Kidney capillary endothelial cell (primary cell): ENCODE measurements at regions not wholly inside any gene's neighbourhood (a gene's known extent, or its start where the extent isn't known, plus 50 kb on each side); places are given as distances from the start of the nearest gene placed in this dataset.
"Not testable (repeated sequence)": the region's sequence is repeated elsewhere in the genome, so short reads cannot be mapped to it uniquely, and the experiment has no call there.

Source experiments
- DNase-seq: peaks from one replicate; pipeline ENCODE4 v3.0.0-alpha.2; 2018; ENCODE audit warnings: low spot score

DNA sequence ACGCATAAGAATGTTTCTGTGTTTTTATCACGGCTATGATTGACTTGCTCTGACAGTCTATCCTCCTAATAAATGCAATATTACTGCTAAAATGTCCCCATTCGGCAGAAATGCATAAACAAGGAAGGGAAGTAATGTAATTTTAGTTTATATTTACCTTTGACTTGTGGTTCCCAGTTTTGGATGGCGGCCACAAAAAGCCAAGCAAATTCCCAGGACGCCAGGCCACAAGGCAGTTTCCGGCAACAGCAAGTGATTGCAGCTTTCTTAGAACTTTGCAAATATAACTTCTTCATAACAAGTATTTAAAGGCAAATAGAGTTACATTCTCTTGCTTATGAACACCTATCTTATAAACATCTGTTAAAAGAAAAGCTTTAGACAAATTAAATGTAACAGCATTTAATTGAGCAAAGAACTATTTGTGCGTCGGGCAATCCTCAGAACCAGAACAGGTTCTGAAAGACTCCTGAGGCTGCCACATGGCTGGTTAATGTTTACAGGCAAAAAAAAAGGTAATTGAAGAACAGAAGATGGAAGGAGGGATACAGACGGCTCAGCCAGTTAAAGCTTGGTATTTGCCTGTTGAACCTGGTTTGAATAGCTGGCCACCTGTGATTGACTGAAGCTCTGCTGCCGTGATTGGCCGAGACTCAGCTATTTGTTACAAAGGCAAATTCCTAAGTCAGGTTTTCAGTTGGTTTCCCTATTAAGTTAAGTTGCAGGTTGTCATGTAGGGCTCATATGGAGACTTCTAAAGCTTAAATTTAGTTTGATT is 80.8 kb downstream of the C21orf91 start:
- DNase-seq: no peak

DNA sequence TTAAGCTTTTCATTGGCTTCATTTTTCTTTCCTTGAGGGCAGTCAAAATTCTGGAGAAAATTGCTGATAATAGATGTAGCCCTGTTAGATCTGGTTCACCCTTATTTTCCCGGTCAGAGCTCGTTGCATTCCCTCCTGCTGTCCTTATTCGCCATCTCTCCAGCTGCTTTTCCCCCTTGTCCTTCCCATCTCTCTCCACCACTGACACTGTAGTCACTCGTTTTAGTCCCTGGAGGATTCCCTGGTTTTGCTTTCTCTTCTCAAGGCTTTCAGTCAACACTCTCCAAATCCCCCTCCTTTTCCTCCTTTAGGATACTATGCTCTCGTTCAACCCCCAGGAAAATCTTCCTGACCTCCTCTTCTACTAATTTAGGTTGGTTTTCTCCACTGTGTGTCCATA is 83.1 kb downstream of the C21orf91 start:
- no peak for DNase-seq

DNA sequence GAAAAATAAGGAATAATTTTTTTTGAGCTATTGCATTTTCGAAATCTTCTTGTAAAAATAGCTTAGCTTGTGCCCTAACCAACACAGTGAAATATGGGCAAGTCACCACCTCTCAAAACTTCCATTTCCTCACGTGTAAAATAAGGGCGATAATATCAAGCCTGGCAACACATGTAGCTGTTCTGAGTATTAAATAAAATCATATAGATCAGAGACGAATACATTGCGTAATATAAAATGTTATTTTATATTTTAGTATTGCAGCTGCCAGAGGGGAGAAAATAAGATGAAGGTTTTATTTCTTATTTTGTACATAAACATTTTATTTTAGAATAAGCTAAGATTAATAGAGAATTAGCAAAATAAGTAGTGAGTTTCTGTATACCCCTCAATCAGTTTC is 85.9 kb downstream of the C21orf91 start:
- no peak for DNase-seq

DNA sequence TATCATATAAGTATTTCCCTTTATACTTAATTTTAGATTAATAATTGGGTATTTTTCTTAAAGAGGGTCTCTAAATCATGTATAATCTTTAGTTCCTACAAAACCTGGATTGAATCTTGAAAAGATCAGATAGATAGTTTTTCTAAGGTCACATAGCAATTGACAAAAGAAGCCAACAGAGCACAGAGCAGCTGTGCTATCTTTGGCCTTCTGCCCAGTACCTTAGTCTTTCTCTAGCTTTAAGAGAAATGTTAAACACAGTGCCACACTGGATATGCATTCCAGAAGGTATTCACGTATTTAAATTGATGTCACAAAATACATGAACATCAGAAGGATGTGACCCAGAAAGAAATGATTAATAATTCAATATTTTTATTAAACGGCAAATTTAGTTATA is 86.8 kb downstream of the C21orf91 start:
- no peak for DNase-seq

DNA sequence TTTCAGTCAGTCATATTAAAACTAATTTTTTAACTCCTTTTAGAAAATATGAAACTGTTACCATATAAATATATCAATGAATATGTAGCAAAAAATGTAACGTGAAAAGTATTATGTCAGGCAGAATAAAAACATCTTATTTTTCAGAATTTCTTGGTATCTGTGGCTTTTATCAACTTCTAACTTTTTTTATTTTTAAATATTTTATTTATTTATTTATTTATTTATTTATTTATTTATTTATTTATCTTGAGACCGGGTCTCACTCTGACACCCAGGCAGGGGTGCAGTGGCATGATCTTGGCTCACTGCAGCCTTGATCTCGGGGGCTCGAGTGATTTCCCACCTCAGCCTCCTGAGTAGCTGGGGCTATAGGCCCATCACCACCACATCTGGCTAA is 87.6 kb downstream of the C21orf91 start:
- no peak for DNase-seq

DNA sequence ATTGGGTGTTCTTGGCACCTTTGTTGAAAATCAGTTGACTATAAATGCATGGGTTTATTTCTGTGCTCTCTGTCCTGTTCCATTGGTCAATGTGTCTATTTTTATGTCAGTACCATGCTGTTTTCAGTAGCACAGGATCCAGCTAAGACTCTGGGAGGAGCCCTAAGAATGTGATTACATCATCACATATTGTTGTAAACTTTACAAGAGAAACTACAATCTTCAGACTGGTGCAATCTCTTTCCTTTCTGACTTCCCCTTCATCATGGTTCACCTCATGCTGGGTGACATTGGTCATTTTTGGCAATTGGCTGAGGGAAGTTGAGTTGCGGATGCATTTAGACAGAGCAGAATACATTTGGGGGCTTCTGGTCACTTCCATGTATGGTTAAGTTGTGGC is 88.4 kb downstream of the C21orf91 start:
- DNase-seq: no peak

DNA sequence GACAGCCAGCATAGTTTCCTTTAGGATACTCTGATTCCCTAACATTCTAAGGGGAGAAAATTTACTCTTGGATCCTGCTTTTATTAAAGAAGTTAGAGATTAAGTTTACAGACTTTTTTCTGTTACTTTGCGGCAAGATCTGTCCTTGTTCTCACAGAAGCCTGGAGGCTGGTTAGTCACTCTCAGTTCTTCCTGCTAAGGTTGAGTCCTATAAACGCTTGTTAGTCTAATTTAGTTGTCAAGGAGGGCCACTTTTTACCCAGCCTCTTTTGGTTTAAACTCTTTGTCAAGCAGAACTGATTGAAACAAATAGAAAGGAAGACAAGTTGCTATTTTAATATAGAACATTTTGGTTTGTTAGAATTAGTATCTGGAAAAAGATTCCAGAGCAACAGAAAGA is 89.7 kb downstream of the C21orf91 start:
- no peak for DNase-seq

DNA sequence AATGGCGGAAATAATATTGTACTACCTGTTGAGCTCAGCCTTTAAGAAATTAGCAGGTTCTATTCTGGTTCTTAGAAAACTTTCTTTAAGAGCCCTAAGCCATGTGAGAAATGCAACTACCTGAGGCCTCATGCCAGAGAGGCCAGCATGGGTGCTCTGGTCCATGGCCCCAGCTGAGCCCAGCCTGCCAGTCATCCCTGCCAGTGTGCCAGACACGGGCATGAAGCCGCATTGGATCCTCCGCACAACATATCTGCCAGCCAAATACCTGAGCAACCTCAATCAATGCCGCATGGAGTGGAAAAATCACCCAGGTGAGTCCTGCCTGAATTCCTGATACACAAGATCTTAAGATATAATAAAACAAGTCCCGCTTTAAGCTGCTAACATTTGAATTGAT is 91.8 kb downstream of the C21orf91 start:
- DNase-seq: no peak

DNA sequence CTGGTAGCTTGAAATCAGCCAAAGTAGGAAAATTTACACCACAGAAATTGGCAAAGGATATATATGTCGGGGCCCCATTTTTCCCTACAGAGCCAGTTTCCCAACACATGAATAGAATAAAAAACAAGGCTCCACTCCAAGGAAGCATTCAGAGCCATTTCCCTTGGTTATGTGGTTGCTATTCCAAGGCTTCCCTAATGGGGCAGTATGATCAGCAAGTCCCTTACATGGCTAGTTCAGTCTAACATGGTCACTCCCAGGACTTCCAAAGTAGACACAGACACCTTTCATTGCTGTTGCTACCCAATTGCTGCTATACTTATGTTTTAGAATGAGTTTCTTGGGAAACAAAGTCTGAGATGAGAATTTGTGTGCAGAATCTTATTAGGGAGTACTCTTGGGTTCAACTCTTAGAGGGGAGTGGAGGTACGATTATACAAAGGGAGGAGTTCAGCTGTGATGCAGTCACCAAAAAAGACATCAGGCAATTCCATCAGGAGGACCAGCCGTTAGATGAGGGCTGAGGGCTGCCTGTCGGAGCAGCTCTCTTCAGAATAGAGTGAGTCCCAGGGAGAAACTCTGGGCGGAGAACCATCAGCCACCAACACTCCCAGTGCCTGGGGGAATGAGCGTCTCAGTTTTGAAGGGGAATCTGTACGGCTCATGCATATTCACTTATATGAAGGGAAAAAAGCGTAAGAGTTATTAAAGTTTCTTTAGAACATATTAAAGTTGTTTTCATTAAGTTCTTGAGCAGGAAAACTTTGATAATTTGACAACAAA is 92.9 kb downstream of the C21orf91 start:
- no peak for DNase-seq

DNA sequence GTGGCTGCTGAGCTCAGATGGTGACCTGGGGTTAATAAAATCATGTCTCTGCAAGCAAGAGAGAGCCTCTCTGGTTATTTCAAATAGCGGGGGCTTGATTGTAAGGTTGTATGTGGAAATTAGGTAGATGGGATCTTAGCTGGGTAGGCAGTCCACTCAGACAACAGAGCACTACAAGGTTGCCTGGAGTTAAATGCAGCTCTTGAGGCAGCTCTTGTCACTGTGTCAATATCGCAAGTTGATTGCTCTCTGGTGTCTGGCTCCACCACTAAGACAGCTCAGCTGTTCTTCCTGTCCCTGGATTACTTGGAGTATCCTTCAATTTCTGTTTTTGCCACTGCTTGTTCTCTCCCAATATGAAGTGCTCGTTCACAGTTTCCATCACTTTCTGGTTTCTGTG is 93.8 kb downstream of the C21orf91 start:
- no peak for DNase-seq

DNA sequence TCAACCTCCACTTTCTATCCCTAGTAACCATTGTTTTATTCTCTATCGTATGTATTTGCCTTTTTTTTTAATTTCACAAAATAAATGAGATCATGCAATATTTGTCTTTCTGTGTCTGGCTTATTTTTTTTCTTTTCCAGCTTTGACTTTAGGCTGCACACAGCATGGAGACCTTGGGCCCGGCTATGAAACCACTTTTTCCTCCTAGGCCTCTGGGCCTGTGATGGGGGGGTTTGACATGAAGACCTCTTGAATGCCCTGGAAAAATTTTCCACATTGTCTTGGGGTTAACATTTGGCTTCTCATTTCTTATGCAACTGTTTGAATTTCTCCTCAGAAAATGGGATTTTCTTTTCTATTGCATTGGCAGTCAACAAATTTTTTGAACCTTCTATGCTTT is 100.2 kb upstream of the BTG3 start:
- no peak for DNase-seq

DNA sequence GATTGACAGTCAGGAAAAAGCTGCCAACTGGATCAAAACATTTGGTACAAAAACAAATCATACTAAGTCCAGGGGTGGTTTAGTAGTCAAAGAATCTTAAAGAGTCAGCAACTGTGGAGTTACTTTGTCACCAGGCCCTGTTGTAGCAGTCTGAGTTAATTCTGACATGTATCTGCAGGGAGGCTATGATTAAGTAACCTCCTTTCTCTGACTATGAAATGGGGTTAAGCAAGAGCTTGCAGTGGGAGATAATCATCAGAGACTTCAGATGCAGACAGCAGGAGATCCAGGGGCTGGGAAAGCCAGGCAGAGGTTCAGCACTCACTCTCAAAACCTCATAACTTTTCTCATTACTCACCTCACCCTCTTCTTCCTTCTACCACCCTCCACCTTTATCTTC is 99.2 kb upstream of the BTG3 start:
- DNase-seq: no peak

DNA sequence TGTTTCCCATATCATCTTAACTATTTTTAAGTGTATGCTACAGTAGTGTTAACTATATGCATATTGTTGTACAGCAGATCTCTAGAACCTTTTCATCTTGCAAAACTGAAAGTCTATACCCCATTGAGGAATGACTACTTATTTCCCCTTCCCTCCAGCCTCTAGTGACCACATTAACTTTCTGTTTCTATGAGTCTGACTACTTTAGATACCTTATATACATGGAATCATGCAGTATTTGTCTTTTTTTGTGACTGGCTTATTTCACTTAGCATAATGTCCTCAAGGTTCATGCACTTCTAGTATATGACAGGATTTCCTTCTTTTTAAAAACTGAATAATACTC is 96.5 kb upstream of the BTG3 start:
- DNase-seq: no peak

DNA sequence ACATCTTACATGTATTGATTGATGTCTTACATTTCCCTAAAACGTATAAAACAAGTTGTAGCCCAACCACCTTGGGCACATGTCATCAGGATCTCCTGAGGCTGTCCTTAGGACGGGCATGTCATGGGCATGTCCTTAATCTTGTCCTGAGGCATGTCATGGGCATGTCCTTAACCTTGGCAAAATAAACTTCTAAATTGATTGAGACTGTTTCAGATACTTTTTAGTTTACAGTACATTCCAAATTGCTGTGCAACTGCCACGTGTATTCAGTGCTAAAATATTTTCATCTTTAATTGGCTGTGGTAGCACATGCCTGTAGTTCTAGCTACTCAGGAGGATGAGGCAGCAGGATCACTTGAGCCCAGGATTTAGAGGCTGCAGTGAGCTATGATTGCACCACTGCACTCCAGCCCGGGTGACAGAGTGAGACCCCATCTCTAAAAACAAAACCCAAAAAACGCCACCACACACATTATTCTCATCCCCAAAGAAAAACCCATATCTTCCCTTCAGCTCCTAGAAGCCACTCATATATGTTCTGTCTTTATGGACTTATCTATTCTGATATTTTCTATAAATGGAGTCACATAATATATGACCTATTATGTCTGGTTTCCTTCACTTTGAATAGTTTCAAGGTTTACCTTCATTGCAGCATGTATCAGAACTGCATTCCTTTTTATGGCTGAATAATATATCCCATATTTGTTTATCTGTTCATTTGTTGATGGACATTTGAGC is 96.0 kb upstream of the BTG3 start:
- DNase-seq: no peak

DNA sequence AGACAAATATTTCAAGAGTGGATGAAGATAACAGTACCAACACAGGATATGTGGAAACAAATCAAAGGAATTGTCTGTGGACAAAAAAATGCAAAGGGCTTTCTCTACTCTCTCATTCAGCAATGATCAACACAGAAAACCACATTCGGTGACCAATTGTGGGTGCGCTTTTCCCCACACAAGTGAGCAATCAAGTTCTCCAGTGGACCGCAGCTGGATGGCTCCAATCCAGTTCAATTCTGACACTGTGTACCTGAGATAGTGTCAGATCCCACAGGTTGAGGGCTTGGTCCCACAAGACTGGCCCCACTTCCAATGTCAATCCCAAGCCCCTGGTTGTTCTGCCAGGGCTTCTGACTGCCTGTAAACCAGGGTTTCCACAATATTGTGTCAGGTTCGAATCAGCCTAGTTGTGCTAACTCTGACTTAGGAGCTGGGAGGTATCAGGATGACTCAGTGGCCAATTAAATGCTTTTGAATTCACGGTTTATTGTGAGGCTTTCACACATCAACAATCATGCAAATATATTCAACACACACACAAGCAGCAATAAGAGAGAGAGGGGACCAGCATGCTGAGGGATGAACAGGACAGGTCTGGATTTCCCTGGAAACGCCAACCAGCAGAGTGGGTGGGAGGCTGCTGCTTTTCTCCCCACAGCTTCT is 87.0 kb upstream of the BTG3 start:
- DNase-seq: no peak

DNA sequence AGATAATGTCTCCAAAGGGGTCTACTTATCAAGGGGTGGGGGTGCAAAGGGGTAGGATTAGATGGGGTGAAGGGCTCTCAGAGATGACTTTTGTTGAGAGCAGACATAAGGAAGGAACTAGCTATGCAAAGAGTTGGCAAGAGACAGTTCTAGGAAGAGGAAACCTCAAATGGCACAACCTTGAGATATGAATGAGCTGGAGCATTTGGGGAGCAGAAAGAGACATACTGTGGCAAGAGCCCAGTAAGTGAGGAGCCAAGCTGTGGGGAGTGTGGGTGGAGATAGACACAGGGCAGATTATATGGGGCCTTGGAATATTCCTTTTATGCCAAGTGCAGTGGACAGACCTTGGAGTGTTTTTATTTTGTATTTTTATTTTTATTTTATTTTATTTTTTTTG is 84.8 kb upstream of the BTG3 start:
- DNase-seq: no peak

DNA sequence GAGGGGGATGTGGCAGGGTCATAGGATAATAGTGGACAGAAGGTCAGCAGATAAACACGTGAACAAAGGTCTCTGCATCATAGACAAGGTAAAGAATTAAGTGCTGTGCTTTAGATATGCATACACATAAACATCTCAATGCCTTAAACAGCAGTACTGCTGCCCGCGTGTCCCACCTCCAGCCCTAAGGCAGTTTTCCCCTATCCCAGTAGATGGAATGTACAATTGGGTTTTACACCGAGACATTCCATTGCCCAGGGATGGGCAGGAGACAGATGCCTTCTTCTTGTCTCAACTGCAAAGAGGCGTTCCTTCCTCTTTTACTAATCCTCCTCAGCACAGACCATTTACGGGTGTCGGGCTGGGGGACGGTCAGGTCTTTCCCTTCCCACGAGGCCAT is 81.7 kb upstream of the BTG3 start:
- DNase-seq: not testable (repeated sequence)

DNA sequence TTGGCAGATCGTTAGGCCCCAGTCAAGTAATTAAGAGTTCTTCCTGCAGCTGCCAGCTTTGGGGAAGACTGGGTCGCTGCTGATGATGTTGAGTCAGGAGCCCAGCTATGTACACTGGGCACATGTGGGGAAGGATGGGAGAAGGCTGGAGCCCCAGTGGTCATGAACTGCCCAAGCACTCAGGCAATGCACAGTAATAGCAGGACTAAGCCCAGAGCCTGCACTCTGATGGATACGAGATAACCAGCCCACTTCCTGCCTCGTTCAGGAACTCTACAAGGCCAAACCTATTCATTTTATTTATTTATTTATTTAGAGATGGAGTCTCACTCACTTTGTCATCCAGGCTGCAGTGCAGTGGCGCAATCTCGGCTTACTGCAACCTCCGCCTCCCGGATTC is 81.1 kb upstream of the BTG3 start:
- no peak for DNase-seq

DNA sequence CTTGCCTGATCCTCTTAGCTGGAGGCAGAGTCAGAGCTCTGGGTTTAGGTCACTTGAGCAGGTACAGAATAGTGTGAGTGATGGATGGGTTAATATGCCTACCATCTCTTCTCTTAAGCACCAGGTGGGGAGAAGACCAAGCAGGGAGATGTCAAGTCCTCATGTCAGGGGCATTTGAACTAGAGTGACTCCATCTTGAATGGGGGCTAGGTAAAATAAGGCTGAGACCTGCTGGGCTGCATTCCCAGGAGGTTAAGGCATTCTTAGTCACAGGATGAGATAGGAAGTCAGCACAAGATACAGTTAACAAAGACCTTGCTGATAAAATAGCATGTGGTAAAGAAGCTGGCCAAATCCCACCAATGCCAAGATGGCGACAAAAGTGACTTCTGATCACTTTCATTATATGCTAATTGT is 77.4 kb upstream of the BTG3 start:
- no peak for DNase-seq

DNA sequence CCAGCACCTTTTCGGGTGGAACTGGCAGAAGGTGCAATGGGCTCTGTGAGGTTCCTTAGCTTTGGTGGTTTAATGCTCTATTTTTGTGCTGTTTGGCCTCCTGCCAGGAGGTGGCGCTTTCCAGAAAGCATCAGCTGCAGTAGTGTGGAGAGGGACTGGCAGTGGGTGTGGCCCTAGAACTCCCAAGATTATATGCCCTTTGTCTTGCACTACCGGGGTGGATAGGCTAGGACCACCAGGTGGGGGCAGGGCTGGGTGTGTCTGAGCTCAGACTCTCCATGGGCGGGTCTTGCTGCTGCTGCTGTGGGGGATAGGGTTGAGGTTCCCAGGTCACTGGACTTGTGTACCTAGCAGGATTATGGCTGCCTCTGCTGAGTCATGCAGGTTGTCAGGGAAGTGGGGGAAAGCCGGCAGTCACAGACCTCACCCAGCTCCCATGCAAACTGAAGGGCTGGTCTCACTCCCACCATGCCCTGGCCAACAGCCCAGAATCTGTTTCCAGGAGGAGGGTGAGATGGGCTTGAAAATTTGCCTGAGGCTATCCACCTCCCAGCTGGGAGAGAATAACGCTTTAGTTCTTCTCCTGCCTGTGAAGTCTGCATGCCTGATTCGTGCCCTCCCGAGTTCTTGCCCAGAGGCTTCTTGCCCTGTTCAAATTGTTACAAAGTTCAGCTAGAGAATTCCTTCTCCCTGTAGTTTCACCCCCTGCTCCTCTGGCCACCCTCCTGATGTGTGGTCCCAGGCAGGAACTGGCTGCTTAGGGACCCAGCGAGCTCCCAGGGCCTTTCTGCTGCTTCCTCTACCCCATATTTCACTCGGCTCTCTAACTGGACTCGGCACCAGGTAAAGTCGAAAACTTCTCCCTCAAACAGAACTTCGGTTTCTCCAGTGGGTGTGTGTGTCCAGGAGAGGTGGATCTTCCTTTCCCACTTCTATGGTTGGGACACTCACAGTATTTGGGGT is 76.5 kb upstream of the BTG3 start:
- no peak for DNase-seq

DNA sequence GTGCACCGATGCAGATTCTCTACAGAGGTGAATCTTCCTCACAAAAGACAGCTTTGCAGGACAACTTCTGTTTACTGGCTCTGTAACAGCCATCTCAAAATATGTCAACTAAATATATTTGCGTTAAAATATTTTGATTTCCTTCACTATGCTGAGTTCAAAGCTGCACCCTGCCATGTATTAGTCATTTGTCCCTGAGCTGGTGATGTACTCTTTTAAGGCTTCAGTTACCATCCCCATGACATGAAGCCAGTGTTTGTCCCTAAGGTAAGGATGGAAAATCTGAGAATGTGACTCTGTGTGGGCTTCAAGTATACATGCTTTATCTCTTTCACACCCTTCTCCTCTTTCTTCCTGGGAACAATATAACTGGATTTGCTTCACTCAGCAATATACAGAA is 70.2 kb upstream of the BTG3 start:
- no peak for DNase-seq
